AML-193 (cell line): ENCODE measurements at regions not wholly inside any gene's neighbourhood (a gene's known extent, or its start where the extent isn't known, plus 50 kb on each side); places are given as distances from the start of the nearest gene placed in this dataset.

Experiments
- DNase-seq, 2 experiments: peaks; one replicate each; lab custom pipeline; 2025; lab: John Stamatoyannopoulos, UW

- DNase-seq: no peak
Measured at GRCh38 chr11:13220148-13220547, 57.4 kb upstream of the BMAL1 start.

DNA sequence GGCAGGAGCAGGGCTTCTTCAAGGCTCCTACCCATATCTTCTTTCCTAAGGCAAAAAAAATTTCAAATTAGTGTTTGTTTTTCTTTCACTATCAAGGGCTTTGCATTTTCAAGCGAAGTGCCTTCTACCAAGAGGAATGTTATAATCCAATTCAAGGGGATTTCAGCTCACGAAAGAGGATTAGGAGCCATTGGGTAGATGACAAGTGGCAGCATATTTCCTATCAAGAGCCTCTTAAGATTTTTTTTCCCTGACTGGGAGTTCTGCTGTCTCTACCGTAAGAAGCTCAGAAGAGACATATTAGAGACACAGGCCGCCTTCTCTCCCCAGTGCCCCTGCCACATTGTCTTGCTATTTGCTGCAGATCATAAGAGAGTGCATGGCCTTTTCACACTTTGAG is 55.9 kb upstream of the BMAL1 start:
- no peak for DNase-seq

DNA sequence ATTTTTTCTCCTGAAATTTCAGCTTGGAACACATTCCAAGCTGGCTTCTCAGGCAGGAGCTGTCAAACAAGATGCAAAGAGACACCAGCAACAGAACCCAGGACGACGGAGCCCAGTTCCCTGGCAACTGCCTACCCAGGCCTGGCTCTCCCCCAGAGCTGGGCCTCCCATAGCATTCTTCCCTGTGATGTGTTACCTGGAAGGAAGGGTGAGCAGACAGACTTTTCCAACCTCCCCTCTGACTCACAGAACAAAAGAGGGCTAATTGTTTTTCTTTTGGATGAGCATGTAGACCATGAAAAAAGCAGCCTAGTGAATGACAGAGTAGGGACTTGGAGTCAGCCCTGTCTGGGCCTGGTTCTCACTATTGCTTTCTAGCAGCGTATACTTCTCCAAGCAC is 55.3 kb upstream of the BMAL1 start:
- no peak for DNase-seq

DNA sequence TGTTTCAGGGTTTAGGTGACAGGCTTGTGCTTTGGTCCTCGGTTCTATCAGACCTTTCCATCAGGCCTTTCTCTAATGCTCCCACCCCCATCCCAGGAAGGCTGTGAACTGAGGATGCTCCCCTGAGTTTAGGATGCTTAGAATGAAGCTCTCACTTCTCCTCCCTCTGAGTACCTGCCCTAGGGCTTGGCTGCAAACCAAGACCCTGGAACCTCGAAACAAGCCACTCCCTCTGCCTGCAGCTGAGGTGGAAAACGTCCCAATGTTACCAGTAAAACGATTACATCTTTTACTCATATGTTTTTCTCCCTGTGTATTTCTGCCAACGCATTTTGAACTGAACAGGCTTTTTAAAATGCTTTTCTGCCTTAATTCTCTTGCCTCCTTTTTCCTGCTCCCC is 54.5 kb upstream of the BMAL1 start:
- DNase-seq: no peak

DNA sequence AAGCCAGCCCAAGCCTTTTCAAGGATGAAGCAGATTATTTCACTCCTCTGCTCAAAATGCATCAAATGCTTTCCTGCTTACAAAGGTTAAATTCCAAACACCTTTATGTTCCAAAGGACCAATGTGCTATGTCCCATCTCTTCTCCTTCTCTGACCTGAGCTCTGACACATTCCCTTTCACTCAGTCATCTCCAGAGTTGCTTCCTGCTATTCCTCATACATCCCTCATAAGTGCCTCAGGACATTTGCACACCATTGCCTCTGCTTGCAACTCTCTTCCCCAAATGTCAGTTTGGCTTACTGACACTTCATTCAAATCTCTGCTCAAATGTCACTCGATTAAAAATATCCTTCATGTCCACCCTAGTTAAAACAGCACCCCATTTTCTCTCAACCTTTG is 53.3 kb upstream of the BMAL1 start:
- no peak for DNase-seq

DNA sequence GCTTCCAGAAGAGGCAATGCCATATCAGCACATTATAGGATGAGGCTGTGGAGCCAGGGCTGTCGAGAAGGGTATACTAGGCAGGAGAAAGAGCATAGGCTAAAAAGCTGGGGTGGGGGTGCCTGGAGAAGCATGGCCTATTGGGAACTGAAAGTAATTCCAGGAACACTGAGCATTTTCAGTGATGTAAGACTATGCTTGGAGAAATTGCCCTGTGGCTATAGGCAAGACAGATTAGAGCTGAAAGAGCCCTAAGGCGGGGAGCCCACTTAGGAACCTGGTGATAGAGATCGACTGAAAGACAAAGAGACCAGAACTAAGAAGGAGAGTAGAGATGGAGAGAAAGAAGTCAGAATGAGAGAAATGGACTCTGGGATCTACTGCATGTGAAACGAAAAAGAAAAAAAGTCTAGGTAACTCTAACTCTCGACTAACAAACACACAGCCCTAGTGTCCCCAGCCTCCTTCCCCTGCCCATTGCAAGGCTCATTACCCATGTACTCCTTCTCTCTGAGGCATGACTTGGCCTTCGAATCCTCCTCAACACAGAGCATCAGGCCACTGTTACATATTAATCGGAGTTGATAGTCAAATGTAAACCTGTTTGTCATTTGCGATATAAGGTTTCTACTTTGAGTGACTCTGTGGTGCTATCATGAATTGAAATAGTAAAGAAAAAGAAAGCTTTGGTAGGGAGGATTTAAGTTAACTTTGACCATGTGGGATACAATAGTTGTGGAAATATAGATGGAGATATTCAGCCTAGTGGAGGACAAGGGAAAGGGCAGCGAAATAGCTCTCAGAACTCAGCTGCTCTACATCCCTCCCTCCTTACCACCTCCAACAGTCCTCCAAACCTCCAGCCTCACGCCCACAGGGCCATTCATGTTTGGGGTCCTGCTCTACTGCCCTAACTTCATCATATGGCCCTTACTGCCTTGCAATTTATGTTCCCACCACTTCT is 52.3 kb upstream of the BMAL1 start:
- no peak for DNase-seq

- no peak for DNase-seq
Measured at GRCh38 chr11:13227676-13228255, 49.8 kb upstream of the BMAL1 start.
